ENCODE measurements at regions not wholly inside any gene's neighbourhood (a gene's known extent, or its start where the extent isn't known, plus 50 kb on each side); places are given as distances from the start of the nearest gene placed in this dataset.
"Not testable (repeated sequence)": the region's sequence is repeated elsewhere in the genome, so short reads cannot be mapped to it uniquely, and the experiment has no call there.

DNA sequence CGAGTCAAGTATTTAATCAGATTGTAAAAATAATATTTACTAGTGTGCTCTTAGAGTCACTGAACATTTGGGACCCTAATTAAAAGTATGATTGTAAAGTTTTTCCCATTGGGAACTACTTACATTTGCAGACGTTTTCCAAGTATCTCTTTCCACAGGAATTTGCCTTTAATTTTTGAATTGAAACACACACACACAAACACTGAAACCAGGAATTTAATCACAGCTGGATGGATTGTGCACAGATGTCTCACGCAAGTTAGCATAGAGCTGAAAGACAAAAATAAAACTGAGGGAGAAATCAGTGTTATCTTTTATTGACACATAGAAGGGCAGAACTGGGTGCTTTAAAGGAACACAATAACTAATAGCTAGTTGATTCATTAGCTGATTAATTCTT is 230.7 kb downstream of the RND3 start:
- no peak overlapping the region for H3K4me3 ChIP-seq (ENCODE audit: insufficient read depth, low read depth, low read length)
- WGBS, 2 experiments = 92 to 97% methylated on average over 2 of the region's 3 CpGs
- H3K27me3 ChIP-seq (ENCODE audit: control insufficient read depth, insufficient read depth, low read length, poor library complexity, severe bottlenecking) = no peaks in the 10 kb centered on the region
- H3K9me3 ChIP-seq (ENCODE audit: control insufficient read depth, low read length) = no peaks in the 10 kb centered on the region
- H3K27ac ChIP-seq (ENCODE audit: insufficient read depth, low read depth, low read length, poor library complexity, severe bottlenecking) = no peak overlapping the region
- no peaks in the 10 kb centered on the region for H3K36me3 ChIP-seq (ENCODE audit: control insufficient read depth, insufficient read depth, low read length)
- H3K4me1 ChIP-seq (ENCODE audit: control insufficient read depth, insufficient read depth, low read length) = no peaks in the 10 kb centered on the region

DNA sequence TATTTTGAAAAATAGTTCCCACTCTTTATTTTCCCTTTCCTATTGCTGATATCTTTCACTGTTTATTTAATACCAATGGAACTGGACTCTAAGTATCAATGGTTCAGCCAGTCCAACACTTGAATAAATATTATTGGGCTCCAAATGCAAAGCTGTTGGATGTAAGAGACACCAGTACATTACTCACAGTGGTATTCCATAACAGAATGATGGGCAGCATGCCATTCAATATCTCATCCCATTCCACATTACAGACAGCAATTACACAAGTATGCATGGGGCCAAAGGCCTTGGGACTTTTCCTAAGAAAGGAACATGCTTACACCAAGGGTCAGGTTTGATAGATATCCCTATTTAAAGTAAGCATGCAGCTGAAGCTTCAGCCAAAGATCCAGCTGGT is 231.9 kb downstream of the RND3 start:
- H3K27me3 ChIP-seq (ENCODE audit: control insufficient read depth, insufficient read depth, low read length, poor library complexity, severe bottlenecking) = no peaks in the 10 kb centered on the region
- no peaks in the 10 kb centered on the region for H3K4me1 ChIP-seq (ENCODE audit: control insufficient read depth, insufficient read depth, low read length)
- no peak overlapping the region for H3K4me3 ChIP-seq (ENCODE audit: insufficient read depth, low read depth, low read length)
- no peaks in the 10 kb centered on the region for H3K36me3 ChIP-seq (ENCODE audit: control insufficient read depth, insufficient read depth, low read length)
- H3K9me3 ChIP-seq (ENCODE audit: control insufficient read depth, low read length) = no peaks in the 10 kb centered on the region
- H3K27ac ChIP-seq (ENCODE audit: insufficient read depth, low read depth, low read length, poor library complexity, severe bottlenecking) = no peak overlapping the region

DNA sequence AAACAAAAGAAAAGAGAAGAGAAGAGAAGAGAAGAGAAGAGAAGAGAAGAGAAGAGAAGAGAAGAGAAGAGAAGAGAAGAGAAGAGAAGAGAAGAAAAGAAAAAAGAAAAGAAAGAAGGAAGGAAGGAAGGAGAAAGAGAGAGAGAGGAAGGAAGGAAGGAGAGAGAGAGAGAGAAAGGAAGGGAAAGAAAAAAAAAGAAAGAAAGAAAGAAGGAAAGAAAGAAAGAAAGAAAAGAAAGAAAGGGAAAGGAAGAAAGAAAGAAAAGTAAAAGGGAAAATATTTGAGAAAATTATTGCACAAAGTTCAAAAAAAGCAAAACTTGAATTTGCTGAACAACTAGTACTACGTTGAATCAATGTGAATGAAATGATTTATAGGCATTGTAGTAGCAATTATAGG is 237.7 kb downstream of the RND3 start:
- H3K27ac ChIP-seq (ENCODE audit: insufficient read depth, low read depth, low read length, poor library complexity, severe bottlenecking); H3K4me3 ChIP-seq (ENCODE audit: insufficient read depth, low read depth, low read length); H3K4me1 ChIP-seq (ENCODE audit: control insufficient read depth, insufficient read depth, low read length); H3K27me3 ChIP-seq (ENCODE audit: control insufficient read depth, insufficient read depth, low read length, poor library complexity, severe bottlenecking); H3K36me3 ChIP-seq (ENCODE audit: control insufficient read depth, insufficient read depth, low read length); H3K9me3 ChIP-seq (ENCODE audit: control insufficient read depth, low read length): not testable (repeated sequence)
- 96 to 97% methylated on average over 1 of the region's 1 CpG for WGBS, 2 experiments

GRCh38 chr2:150247481-150247880 is 240.0 kb downstream of the RND3 start:
- Histone ChIP-seq H3K27ac (ENCODE audit: insufficient read depth, low read depth, low read length, poor library complexity, severe bottlenecking) (no peak overlapping the region), H3K4me1 (ENCODE audit: control insufficient read depth, insufficient read depth, low read length) (no peaks in the 10 kb centered on the region), H3K9me3 (ENCODE audit: control insufficient read depth, low read length) (no peaks in the 10 kb centered on the region), H3K36me3 (ENCODE audit: control insufficient read depth, insufficient read depth, low read length) (no peaks in the 10 kb centered on the region), H3K27me3 (ENCODE audit: control insufficient read depth, insufficient read depth, low read length, poor library complexity, severe bottlenecking) (no peaks in the 10 kb centered on the region), H3K4me3 (ENCODE audit: insufficient read depth, low read depth, low read length) (no peak overlapping the region)
- WGBS, 2 experiments = 83% methylated on average over 1 of the region's 1 CpG; no CpG with 5 or more reads in 1 of the 2 experiments

DNA sequence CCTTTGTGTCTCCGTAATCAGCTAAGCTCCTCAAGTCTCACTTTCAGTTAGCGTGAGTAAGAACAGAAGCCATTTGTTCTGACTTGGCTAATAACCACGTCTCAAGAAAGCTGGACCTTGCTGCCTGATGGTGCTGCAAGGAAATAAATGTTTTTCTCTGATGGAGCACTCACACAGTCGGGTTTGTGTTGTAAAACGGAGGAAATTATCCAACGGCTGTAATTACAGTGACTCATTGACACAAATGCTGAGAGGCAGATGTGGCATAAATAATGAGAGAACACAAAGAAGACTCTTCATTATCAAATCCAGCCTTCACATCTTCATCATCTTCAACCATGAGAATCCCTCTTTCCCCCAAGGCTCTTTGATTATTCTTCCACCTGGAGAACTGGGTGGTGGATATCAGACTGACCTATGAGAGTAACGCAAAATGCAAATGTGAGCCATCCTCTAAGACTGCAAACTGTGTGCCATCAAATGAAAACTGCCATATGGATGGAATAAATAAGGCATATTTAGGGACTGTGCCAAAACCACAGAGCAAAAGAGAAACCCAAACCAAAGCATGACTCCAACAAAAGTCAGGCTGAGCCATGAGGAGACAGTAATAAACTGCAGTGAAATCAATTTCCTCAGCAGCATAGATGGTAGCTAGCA is 252.6 kb downstream of the RND3 start:
- Histone ChIP-seq H3K9me3 (ENCODE audit: control insufficient read depth, low read length) (no peaks in the 10 kb centered on the region), H3K36me3 (ENCODE audit: control insufficient read depth, insufficient read depth, low read length) (no peaks in the 10 kb centered on the region), H3K27ac (ENCODE audit: insufficient read depth, low read depth, low read length, poor library complexity, severe bottlenecking) (no peak overlapping the region), H3K4me3 (ENCODE audit: insufficient read depth, low read depth, low read length) (no peak overlapping the region), H3K4me1 (ENCODE audit: control insufficient read depth, insufficient read depth, low read length) (no peaks in the 10 kb centered on the region), H3K27me3 (ENCODE audit: control insufficient read depth, insufficient read depth, low read length, poor library complexity, severe bottlenecking) (no peaks in the 10 kb centered on the region)
- WGBS, 2 experiments = 86 to 87% methylated on average over 7 of the region's 7 CpGs

- H3K27ac ChIP-seq (ENCODE audit: insufficient read depth, low read depth, low read length, poor library complexity, severe bottlenecking) = no peak overlapping the region
- no peak overlapping the region for H3K4me3 ChIP-seq (ENCODE audit: insufficient read depth, low read depth, low read length)
- H3K27me3 ChIP-seq (ENCODE audit: control insufficient read depth, insufficient read depth, low read length, poor library complexity, severe bottlenecking) = no peaks in the 10 kb centered on the region
- H3K9me3 ChIP-seq (ENCODE audit: control insufficient read depth, low read length) = no peaks in the 10 kb centered on the region
- no peaks in the 10 kb centered on the region for H3K36me3 ChIP-seq (ENCODE audit: control insufficient read depth, insufficient read depth, low read length)
- no peaks in the 10 kb centered on the region for H3K4me1 ChIP-seq (ENCODE audit: control insufficient read depth, insufficient read depth, low read length)
These were observed 254.6 kb downstream of the RND3 start for GRCh38 chr2:150232871-150233270.

DNA sequence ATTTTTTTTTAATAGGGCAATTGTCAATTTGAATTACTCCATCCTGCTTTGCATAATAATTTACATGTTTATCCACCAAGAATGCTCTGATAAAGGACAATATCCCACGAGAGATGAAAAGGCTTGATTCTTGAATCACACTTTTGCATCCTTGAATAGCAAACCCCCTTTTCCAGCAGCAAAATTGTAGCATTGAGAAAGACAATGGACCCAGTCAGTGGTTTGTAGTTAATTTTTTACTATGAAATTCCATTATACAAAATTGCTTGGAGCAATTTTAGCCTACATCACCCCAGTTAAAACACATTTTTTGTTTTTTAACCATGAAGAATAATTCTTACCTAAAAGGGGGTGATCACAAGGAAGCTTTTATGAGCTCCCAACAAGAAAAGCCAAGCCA is 255.1 kb downstream of the RND3 start:
- H3K27me3 ChIP-seq (ENCODE audit: control insufficient read depth, insufficient read depth, low read length, poor library complexity, severe bottlenecking) = no peaks in the 10 kb centered on the region
- 89 to 91% methylated on average over 1 of the region's 1 CpG for WGBS, 2 experiments
- no peaks in the 10 kb centered on the region for H3K36me3 ChIP-seq (ENCODE audit: control insufficient read depth, insufficient read depth, low read length)
- no peaks in the 10 kb centered on the region for H3K4me1 ChIP-seq (ENCODE audit: control insufficient read depth, insufficient read depth, low read length)
- H3K4me3 ChIP-seq (ENCODE audit: insufficient read depth, low read depth, low read length) = no peak overlapping the region
- H3K27ac ChIP-seq (ENCODE audit: insufficient read depth, low read depth, low read length, poor library complexity, severe bottlenecking) = no peak overlapping the region
- H3K9me3 ChIP-seq (ENCODE audit: control insufficient read depth, low read length) = no peaks in the 10 kb centered on the region

DNA sequence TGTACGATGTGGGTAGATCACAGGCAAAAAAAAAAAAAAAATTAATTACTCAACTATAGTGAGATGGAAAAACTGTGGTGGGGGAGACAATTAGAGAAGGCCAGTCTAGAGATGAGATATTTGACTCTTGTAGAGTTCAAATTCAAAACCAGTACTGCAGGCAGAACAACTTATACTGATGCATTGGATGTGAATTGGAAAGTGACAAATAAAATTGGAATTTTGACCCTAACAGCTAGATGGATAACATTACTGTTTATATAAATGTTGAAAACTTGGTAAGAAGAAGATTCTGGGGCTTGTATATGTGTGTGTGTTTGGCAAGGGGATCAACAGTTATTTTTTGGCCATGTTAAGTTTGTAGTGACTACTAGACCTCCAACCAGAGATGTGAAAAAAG is 256.9 kb downstream of the RND3 start:
- Histone ChIP-seq H3K36me3 (ENCODE audit: control insufficient read depth, insufficient read depth, low read length) (no peaks in the 10 kb centered on the region), H3K4me1 (ENCODE audit: control insufficient read depth, insufficient read depth, low read length) (no peaks in the 10 kb centered on the region), H3K4me3 (ENCODE audit: insufficient read depth, low read depth, low read length) (no peak overlapping the region), H3K9me3 (ENCODE audit: control insufficient read depth, low read length) (no peaks in the 10 kb centered on the region), H3K27ac (ENCODE audit: insufficient read depth, low read depth, low read length, poor library complexity, severe bottlenecking) (no peak overlapping the region), H3K27me3 (ENCODE audit: control insufficient read depth, insufficient read depth, low read length, poor library complexity, severe bottlenecking) (no peaks in the 10 kb centered on the region)
- WGBS, 2 experiments = 88 to 100% methylated on average over 1 of the region's 1 CpG

DNA sequence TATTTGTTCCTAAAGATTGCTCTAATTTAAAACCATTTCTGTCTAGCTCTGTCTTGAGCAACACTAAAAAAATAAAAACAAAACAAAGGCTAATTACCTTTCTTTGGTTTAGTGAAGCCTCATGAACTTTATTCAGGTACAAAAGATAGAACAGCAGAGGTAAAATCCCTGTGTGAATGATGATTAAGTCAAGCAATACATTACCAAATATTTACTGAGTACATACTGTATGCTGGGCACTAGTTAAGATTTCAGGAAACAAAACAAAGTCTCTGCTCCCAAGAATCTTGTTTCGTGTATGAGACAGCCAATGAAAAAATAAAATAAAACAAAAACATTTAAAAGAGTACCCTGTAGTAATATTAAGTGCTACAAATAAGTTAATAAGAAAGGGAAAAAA is 257.5 kb downstream of the RND3 start:
- Histone ChIP-seq H3K4me1 (ENCODE audit: control insufficient read depth, insufficient read depth, low read length) (no peaks in the 10 kb centered on the region), H3K27ac (ENCODE audit: insufficient read depth, low read depth, low read length, poor library complexity, severe bottlenecking) (no peak overlapping the region), H3K4me3 (ENCODE audit: insufficient read depth, low read depth, low read length) (no peak overlapping the region), H3K9me3 (ENCODE audit: control insufficient read depth, low read length) (no peaks in the 10 kb centered on the region), H3K36me3 (ENCODE audit: control insufficient read depth, insufficient read depth, low read length) (no peaks in the 10 kb centered on the region), H3K27me3 (ENCODE audit: control insufficient read depth, insufficient read depth, low read length, poor library complexity, severe bottlenecking) (no peaks in the 10 kb centered on the region)
- WGBS, 2 experiments = 33% methylated on average over 1 of the region's 1 CpG; no CpG with 5 or more reads in 1 of the 2 experiments

- no peak overlapping the region for H3K27ac ChIP-seq (ENCODE audit: insufficient read depth, low read depth, low read length, poor library complexity, severe bottlenecking)
- no peak overlapping the region for H3K4me3 ChIP-seq (ENCODE audit: insufficient read depth, low read depth, low read length)
- 90 to 100% methylated on average over 1 of the region's 1 CpG for WGBS, 2 experiments
These were observed 258.5 kb downstream of the RND3 start for GRCh38 chr2:150228936-150229335.

GRCh38 chr2:150225030-150225429 is 262.4 kb downstream of the RND3 start:
- Histone ChIP-seq H3K27ac (ENCODE audit: insufficient read depth, low read depth, low read length, poor library complexity, severe bottlenecking) (no peak overlapping the region), H3K4me3 (ENCODE audit: insufficient read depth, low read depth, low read length) (no peak overlapping the region), H3K4me1 (ENCODE audit: control insufficient read depth, insufficient read depth, low read length) (no peaks in the 10 kb centered on the region), H3K27me3 (ENCODE audit: control insufficient read depth, insufficient read depth, low read length, poor library complexity, severe bottlenecking) (no peaks in the 10 kb centered on the region), H3K36me3 (ENCODE audit: control insufficient read depth, insufficient read depth, low read length) (no peaks in the 10 kb centered on the region), H3K9me3 (ENCODE audit: control insufficient read depth, low read length) (no peaks in the 10 kb centered on the region)
- WGBS, 2 experiments = 90 to 95% methylated on average over 1 of the region's 1 CpG

More at GRCh38 chr2:150228936-150229335, 258.5 kb downstream of the RND3 start:
- no peaks in the 10 kb centered on the region for H3K27me3 ChIP-seq (ENCODE audit: control insufficient read depth, insufficient read depth, low read length, poor library complexity, severe bottlenecking)
- H3K4me1 ChIP-seq (ENCODE audit: control insufficient read depth, insufficient read depth, low read length) = no peaks in the 10 kb centered on the region
- no peaks in the 10 kb centered on the region for H3K9me3 ChIP-seq (ENCODE audit: control insufficient read depth, low read length)
- no peaks in the 10 kb centered on the region for H3K36me3 ChIP-seq (ENCODE audit: control insufficient read depth, insufficient read depth, low read length)

Data from ectodermal cell (in vitro differentiated cells).